Left lung (tissue), 4 donors: ENCODE measurements at regions not wholly inside any gene's neighbourhood (a gene's known extent, or its start where the extent isn't known, plus 50 kb on each side); places are given as distances from the start of the nearest gene placed in this dataset.

ENCODE experiments used
- ATAC-seq: fragments of 200-7000 bp; cut with Tn5 transposase; one replicate; pipeline ENCODE4 v1.9.1; 2020; ENCODE audit warnings: moderate library complexity
- DNase-seq, 4 donors: peaks; one replicate each; pipeline ENCODE4 v3.0.0-alpha.2; 2013 to 2020
- H3K27ac ChIP-seq, 2 donors: fragments of 200-600 bp; sonication (generic) in 1 of 2; one replicate each; pipeline versions ENCODE4 v1.5.0 to v1.8.0; 2020 to 2021
- H3K27me3 ChIP-seq, 2 donors: fragments of 200-600 bp; sonication (generic) in 1 of 2; one replicate each; pipeline versions ENCODE4 v1.5.0 to v1.8.0; 2020 to 2021
- H3K36me3 ChIP-seq, 2 donors: fragments of 200-600 bp; sonication (generic) in 1 of 2; one replicate each; pipeline versions ENCODE4 v1.5.0 to v1.8.0; 2020 to 2021
- H3K4me1 ChIP-seq, 2 donors: fragments of 200-600 bp; one replicate each; pipeline ENCODE4 v1.8.0; 2021
- H3K4me3 ChIP-seq, 2 donors: fragments of 200-600 bp; sonication (generic) in 1 of 2; one replicate each; pipeline versions ENCODE4 v1.5.0 to v1.8.0; 2020 to 2021; ENCODE audit warnings: mild to moderate bottlenecking in 1 of 2
- H3K9me3 ChIP-seq, 2 donors: fragments of 200-600 bp; sonication (generic) in 1 of 2; one replicate each; pipeline versions ENCODE4 v1.5.0 to v1.8.0; 2020 to 2021
- intact Hi-C, 2 donors: fragments of 100-400 bp; cut with DNase I; formaldehyde crosslinking; loops; one replicate each; pipeline versions ENCODE4 v1.11.2 to v1.14.2; 2022
- TF ChIP-seq, protein P1 (sequence below), 2 donors: fragments of 200-600 bp; sonication (generic) in 1 of 2; IDR thresholded peaks; one replicate each; pipeline versions ENCODE4 v1.5.0 to v1.8.0; 2021; ENCODE audit warnings: antibody characterized with exemption in 2 of 2
- donor health status: DM: no; HTN: yes; CAD: no.
- donor health status: DM: no; HTN: no; CAD: no.

DNA sequence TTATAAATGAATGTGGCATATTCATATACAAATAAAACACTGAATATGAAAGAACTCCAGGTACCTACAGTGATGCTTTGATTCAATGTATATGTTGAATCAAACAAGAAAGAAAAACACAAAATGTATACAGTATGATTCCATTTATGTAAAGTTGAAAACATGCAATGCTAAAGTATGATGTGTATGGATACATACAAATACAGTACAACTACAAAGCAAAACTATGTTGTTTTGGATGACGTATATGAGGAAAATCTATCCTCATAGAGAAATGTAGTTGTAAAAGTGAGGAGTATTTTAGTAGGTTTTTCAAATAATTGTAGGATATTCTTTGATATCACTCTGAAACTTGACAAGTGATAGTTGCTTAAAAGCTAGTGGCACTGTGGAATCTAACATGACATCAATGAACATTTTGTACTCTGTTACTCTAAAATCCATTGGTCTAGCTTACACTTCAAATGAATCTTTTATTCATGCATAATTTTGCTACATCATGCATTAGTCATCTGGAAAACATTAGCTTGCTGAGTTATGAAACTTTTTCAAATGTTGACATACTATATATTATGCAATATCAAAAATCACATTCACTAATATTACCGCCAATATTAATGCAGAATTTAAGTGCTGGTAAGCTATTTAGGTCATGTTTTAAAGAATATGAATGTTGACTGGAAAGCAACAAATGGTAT lies 278.1 kb upstream of the CHRNA7 start:
- DNase-seq (no peak), ATAC-seq (no peak)

DNA sequence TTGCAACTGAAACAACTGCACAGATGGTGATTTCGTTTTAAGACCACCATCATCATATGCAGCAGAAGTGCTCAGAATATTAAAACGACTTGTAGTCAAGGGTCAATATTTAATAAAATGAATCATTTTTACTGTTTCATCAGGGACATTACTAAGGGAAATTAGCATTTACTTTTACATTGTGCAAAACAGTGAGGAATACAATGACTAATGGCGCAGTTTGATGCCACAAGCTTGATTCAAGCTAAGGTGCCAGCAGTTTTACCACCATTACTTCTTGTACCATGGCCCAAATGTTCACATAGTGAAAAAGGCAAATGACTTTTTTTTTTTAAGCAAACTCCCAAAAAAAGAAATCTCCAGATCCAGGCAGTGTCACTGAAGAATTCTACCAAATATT lies 277.4 kb upstream of the CHRNA7 start:
- no peaks in the 10 kb centered on the region for H3K4me1 ChIP-seq
- H3K9me3 ChIP-seq = no peaks in the 10 kb centered on the region
- H3K36me3 ChIP-seq = no peaks in the 10 kb centered on the region
- no peak overlapping the region for H3K27ac ChIP-seq
- no peak overlapping the region for H3K4me3 ChIP-seq
- TF ChIP-seq, protein P1, sequence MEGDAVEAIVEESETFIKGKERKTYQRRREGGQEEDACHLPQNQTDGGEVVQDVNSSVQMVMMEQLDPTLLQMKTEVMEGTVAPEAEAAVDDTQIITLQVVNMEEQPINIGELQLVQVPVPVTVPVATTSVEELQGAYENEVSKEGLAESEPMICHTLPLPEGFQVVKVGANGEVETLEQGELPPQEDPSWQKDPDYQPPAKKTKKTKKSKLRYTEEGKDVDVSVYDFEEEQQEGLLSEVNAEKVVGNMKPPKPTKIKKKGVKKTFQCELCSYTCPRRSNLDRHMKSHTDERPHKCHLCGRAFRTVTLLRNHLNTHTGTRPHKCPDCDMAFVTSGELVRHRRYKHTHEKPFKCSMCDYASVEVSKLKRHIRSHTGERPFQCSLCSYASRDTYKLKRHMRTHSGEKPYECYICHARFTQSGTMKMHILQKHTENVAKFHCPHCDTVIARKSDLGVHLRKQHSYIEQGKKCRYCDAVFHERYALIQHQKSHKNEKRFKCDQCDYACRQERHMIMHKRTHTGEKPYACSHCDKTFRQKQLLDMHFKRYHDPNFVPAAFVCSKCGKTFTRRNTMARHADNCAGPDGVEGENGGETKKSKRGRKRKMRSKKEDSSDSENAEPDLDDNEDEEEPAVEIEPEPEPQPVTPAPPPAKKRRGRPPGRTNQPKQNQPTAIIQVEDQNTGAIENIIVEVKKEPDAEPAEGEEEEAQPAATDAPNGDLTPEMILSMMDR (IDR thresholded peaks at IDR 0.05) = no peak
- intact Hi-C loops = no loop called here
- no peak for DNase-seq
- H3K27me3 ChIP-seq = no peaks in the 10 kb centered on the region
- no peak for ATAC-seq

More for the DNA sequence above, 278.1 kb upstream of the CHRNA7 start:
- intact Hi-C loops = no loop called here
- TF ChIP-seq, protein P1 (IDR thresholded peaks at IDR 0.05) = no peak
- Histone ChIP-seq H3K9me3 (no peaks in the 10 kb centered on the region), H3K36me3 (no peaks in the 10 kb centered on the region), H3K27me3 (no peaks in the 10 kb centered on the region), H3K4me1 (no peaks in the 10 kb centered on the region), H3K4me3 (no peak overlapping the region), H3K27ac (no peak overlapping the region)

DNA sequence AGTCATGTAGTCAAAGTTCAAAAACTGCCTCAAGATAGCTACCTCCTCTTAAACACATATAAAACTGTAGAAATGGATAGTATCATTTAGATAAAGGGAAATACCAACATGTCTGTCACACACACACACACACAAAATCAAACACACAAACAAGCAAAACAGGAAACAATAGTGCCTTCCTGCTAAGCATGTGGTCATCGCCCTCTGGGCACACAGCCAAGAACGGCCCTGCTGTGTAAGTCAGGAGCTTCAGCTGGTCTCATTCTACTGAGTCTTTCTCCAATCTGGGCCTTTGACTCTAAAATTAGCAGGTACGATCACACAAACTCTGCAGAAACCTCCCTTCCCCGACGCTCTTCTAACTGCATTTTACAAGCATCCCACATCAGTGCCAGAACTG lies 272.2 kb upstream of the CHRNA7 start:
- Histone ChIP-seq H3K36me3 (no peaks in the 10 kb centered on the region), H3K4me1 (no peaks in the 10 kb centered on the region), H3K27ac (no peak overlapping the region), H3K27me3 (no peaks in the 10 kb centered on the region), H3K9me3 (no peaks in the 10 kb centered on the region), H3K4me3 (no peak overlapping the region)
- intact Hi-C loops = no loop called here
- ATAC-seq (no peak), DNase-seq (peak in 2 of 4 donors; percentile 3 to 43)
- TF ChIP-seq, protein P1 (IDR thresholded peaks at IDR 0.05) = no peak

DNA sequence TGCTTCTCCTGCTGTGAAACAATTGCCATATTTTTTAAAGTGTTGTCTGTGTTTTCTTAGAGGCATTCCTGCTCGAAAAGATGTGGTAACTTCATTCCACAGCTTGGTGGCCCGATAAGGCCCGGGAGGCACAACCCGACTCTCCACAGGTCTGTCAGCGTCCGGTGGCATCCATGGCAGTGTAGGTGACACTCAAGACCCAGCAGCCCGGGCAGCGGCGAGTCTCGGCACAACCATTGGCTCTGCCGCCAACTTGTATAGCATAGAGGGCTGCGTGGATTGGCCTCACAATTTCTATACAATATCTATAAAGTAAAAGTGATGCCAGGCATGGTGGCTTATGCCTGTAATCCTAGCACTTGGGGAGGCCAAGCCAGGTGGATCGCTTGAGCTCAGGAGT lies 262.3 kb upstream of the CHRNA7 start:
- no peak for ATAC-seq
- no peak overlapping the region for H3K27ac ChIP-seq
- no peak overlapping the region for H3K4me3 ChIP-seq
- H3K4me1 ChIP-seq = no peaks in the 10 kb centered on the region
- H3K9me3 ChIP-seq = no peaks in the 10 kb centered on the region
- intact Hi-C loops = no loop called here
- peak in 1 of 4 donors; percentile 64 for DNase-seq
- TF ChIP-seq, protein P1 (IDR thresholded peaks at IDR 0.05) = no peak
- H3K36me3 ChIP-seq = no peaks in the 10 kb centered on the region
- H3K27me3 ChIP-seq = no peaks in the 10 kb centered on the region

DNA sequence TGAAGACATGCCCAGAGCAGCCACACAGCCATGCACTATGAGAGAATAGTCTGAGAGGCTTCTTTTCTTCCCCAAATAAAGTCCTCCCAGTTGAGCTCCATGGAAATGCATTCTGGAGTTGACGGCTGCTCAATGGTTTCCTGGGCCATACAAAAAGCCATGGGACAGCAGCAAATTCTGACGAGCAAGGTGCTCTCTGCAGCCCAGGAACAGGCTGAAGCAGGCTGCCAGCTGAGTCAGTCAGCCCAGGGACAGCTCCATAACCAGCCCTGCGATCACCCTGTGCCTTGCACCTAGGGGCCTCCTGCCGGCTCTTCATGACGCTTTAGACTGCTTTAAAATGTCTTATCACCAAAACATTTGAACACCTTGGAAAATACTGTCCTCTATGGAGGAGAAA lies 256.3 kb upstream of the CHRNA7 start:
- TF ChIP-seq, protein P1 (IDR thresholded peaks at IDR 0.05) = no peak
- intact Hi-C loops = no loop called here
- Histone ChIP-seq H3K4me3 (no peak overlapping the region), H3K27me3 (no peaks in the 10 kb centered on the region), H3K36me3 (no peaks in the 10 kb centered on the region), H3K4me1 (no peaks in the 10 kb centered on the region), H3K27ac (no peak overlapping the region), H3K9me3 (no peaks in the 10 kb centered on the region)
- no peak for ATAC-seq
- no peak for DNase-seq
